HG02840 (cell line): ENCODE measurements at regions not wholly inside any gene's neighbourhood (a gene's known extent, or its start where the extent isn't known, plus 50 kb on each side); places are given as distances from the start of the nearest gene placed in this dataset.

ENCODE experiments used
- ATAC-seq: cut with Tn5 transposase; IDR thresholded peaks from one replicate; pipeline ENCODE4 v1.9.1; 2021; ENCODE audit warnings: mild to moderate bottlenecking, moderate library complexity, moderate number of reproducible peaks; ENCODE audit not compliant: unreplicated experiment, low FRiP score

- ATAC-seq = no peak
Measured at GRCh38 chr15:97604677-97605076, 355.8 kb upstream of the ARRDC4 start.

DNA sequence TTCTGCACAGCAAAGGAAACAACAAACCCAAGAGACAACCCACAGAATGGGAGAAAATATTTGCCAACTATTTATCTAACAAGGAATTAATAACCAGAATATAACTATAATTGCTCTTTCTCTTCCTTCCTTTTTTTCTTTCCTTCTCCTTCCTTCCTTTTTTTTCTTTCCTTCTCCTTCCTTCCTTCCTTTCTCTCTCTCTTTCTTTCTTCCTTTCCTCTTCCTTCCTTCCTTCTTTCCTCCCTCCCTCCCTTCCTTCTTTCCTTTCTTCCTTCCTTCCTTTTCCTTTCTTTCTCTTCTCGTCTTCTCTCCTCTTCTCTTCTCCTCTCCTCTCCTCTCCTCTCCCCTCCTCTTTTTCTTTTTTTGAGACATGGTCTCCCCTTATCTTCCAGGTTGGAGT lies 345.4 kb upstream of the ARRDC4 start:
- no peak for ATAC-seq

DNA sequence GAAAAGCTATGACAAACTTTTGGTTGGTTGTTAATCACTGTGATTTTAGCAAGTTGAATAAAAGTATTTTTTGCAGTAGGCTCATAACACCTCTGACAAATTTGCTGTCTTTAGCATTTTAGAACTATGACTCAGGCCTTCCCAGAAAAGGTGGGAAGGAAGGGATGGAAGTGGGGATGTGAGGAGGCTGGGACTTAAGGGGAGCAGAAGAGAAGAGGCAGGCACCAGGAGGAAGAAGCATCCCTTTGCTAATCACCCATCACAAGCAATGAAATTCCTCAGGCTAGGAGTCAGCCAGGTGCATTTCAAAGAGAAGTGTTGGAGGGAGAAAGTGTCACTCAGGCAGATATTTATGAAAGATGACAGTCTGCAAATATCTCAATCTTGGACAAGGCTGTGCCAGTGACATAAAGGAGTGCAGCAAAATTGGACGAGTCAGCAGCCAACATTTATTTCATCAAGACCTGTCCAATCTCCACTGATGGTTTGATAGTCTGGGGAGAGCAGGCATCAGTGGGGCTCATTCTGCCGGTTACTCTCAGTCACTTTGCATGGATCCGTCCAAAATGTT lies 337.3 kb upstream of the ARRDC4 start:
- no peak for ATAC-seq

DNA sequence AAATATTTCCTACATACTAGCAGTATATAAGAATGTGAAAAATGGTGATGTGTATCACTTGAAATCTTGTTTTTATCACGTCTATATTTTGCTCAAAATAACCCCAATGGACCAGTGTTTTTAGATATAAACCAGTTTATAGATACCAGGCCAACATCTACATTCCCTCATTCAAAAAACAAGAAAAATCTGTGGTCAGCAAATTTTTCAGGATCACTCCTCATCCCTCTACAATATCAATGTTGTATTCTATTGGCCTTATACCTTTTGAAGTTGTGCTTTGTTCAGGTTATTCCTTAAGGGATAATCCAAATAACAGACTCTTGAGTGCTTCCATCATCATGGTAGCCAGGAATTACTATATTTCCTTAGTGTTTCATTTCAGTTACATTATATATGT lies 332.9 kb upstream of the ARRDC4 start:
- no peak for ATAC-seq

- no peak for ATAC-seq
Measured at GRCh38 chr15:97645758-97646157, 314.7 kb upstream of the ARRDC4 start.

DNA sequence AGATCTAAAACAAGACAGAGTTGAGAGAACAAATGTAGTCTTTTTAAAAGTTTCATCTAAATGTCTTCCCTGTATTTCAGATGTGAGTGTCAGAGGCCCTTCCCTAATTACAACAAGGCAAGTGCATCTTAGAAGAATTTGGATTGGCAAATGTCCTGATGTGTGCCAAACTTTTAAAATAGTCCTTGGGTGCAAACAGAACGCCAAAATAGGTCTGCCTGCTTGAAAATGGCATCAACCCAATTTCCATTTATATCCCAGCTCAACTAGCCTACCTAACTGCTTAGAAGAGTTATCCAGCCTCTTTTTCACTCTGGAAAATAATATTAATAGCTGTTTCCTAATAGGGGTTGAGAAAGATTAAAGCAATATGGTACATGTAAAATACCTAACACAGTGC lies 311.8 kb upstream of the ARRDC4 start:
- no peak for ATAC-seq

GRCh38 chr15:97652041-97652440 lies 308.5 kb upstream of the ARRDC4 start:
- ATAC-seq = no peak

- ATAC-seq = no peak
Measured at GRCh38 chr15:97652700-97653167, 307.8 kb upstream of the ARRDC4 start.

DNA sequence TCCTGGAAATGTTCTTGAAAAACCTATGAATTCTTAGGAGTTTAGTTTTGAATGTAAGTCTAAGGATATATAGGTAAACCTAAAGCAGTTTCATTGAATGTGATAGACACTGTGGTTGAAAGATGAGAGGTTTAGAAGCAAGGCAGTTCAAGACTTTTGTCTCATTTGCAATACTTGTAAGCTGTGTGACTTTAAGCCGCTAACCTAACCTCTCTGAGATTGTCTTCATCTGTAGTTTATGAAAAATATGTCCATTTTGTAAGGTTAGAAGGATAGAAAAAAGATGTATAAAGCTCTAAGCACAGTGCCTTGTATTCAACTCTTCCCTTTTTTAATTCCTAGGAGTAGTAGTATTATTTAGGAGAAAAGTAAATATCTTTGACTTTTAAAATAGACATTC lies 306.6 kb upstream of the ARRDC4 start:
- ATAC-seq = no peak

- no peak for ATAC-seq
Measured at GRCh38 chr15:97654481-97655076, 305.9 kb upstream of the ARRDC4 start.

GRCh38 chr15:97661796-97662195 lies 298.7 kb upstream of the ARRDC4 start:
- ATAC-seq = no peak

DNA sequence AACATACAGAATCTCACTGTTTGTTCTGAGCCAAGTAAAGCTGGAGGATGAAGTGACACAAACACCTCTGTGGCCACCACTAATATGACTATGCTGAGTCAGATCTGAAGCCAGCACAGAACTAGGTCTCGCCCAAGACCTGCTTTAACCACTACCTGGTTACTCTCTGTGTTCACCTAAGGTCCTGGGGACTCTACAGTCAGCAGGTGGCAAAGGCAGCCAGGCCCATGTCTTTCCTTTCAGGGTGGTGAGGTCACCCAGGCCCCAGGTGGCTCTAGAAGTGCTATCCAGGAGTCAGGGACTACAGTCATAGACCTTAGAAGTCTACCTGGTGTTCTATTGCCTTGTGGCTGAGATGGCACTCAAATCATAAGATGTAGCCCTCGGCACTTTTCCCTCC lies 287.9 kb upstream of the ARRDC4 start:
- ATAC-seq = no peak

- no peak for ATAC-seq
Measured at GRCh38 chr15:97678656-97679055, 281.8 kb upstream of the ARRDC4 start.

GRCh38 chr15:97679106-97679688 lies 281.3 kb upstream of the ARRDC4 start:
- ATAC-seq = no peak

- ATAC-seq = no peak
Measured at GRCh38 chr15:97680606-97681220, 279.8 kb upstream of the ARRDC4 start.

- no peak for ATAC-seq
Measured at GRCh38 chr15:97683831-97684230, 276.7 kb upstream of the ARRDC4 start.

DNA sequence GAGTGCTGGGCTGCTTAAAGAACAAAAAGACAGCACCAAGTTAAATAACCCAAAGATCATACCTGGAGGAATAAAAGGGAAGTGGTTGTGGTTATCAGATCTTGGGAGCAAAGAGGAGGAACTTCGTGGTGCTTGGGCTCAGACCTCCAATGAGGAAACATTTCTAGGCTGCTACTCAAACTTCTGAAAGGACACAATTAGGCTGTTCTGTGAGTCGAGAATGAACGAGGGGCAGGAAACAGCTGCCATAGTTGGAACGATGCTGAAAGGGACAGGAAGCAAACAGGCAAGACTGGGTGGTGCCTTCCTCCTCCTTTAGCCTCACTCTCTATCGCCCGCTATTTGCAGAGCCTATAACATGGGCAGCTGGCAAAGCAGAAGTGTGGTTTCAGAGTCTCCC lies 276.3 kb upstream of the ARRDC4 start:
- ATAC-seq = no peak

- ATAC-seq = no peak
Measured at GRCh38 chr15:97686324-97686723, 274.2 kb upstream of the ARRDC4 start.

DNA sequence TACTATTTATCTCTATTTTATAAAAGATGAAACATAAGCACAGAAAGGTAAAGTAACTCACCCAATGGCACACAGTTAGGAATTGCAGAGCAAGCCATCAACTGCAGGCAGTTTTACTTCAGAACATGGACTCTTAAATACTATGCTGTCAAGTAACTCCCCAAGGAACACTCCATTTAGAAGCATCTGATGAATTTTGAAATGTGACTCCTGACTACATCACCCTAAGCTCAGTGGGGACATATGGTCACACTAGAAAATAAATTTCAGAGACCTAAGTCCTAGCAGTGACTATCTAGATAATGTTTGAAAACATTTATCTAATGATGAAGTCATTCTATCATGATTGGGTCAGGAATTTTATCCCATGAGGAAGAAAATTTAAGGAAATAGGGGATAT lies 272.8 kb upstream of the ARRDC4 start:
- no peak for ATAC-seq

GRCh38 chr15:97688177-97688576 lies 272.3 kb upstream of the ARRDC4 start:
- ATAC-seq = no peak

DNA sequence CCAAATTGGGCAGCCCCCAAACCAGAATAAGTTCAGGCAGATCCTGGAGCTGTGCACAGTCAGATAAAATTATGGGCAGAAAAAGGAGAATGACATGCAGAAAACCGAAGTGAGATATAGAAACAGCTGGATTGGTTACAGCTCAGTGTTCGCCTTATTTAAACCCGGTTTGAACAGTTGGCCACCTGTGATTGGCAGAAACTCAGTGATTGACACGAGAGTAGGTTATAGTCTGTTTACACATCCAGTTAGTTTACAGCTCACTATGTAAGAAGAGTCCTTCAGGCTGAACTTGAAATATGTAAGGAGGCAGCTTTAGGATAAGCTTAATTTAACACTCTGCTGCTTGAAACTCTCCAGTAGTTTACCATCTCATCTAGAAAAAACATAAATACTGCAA lies 271.6 kb upstream of the ARRDC4 start:
- no peak for ATAC-seq

DNA sequence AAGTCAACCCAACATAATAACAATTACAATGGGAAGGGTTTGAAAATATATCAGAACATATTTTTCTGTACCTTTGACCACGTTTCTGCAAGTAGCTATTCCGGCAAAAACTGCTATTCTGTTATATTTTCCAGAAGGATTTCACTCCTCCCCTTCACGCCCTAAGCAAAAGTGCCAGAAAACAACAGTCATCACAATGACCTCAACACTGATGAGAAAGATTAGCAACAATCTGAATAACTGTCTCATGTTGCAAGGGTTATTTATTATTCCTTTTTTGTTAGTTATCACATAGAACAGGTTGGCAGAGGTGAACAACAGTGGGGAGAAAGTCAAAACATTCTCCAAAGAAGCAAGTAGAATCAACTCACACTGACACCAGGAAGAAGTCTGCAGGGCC lies 269.4 kb upstream of the ARRDC4 start:
- ATAC-seq = no peak
